CD4-positive, alpha-beta T cell treated with Interleukin-15 for 4 hours (primary cell): ENCODE measurements at regions not wholly inside any gene's neighbourhood (a gene's known extent, or its start where the extent isn't known, plus 50 kb on each side); places are given as distances from the start of the nearest gene placed in this dataset.
"Not testable (repeated sequence)": the region's sequence is repeated elsewhere in the genome, so short reads cannot be mapped to it uniquely, and the experiment has no call there.

Experiments
- DNase-seq: peaks from one replicate; pipeline ENCODE4 v3.0.0-alpha.2; 2020; ENCODE audit warnings: low spot score

- not testable (repeated sequence) for DNase-seq
These were observed 108.3 kb upstream of the RUNX1 start for GRCh38 chr21:35157374-35157773.

DNA sequence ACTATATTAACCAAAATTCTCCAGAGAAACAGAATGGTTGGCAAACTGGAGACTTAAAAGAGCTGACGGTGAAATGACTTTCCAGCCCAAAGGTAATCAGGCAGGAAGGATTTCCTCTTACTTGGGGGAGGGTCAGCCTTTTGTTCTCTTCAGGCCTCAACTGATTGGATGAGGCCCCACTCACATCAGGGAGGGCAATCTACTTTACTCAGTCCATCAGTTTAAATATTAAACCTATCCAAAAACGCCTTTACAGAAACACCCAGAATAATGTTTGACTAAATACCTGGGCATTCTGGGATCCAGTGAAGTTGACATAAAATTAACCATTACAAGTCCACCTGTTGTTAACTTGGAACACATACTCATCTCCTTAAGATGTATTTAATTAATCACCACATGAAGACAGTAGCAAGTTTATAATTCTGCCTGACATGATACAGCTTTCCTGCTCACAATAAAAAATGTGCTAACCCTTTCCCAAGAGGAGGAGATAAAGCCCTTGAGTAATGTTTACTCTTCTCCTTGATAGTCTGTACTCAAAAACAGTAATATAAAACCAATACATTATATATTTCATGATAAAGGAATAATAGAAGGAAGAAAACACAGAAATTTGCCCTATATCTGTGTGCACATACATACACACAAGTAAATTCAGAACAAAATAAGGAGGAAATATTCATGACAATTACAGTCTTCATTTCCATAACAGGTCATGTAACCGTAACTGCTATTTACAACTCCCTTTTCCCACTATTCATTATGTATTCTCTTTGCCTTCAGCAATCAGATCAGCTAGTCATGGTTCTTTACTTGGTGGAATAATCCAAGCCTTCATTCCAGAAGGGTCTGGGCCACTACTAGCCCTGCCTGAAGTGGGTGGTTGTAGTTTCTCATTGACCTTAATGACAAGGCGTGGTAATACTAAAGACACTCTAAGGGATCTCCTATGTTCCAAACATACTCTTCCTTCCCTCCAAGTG is 107.5 kb upstream of the RUNX1 start:
- DNase-seq = no peak

- DNase-seq = no peak
These were observed 105.7 kb upstream of the RUNX1 start for GRCh38 chr21:35154788-35155187.

- no peak for DNase-seq
These were observed 104.6 kb upstream of the RUNX1 start for GRCh38 chr21:35153671-35154070.

DNA sequence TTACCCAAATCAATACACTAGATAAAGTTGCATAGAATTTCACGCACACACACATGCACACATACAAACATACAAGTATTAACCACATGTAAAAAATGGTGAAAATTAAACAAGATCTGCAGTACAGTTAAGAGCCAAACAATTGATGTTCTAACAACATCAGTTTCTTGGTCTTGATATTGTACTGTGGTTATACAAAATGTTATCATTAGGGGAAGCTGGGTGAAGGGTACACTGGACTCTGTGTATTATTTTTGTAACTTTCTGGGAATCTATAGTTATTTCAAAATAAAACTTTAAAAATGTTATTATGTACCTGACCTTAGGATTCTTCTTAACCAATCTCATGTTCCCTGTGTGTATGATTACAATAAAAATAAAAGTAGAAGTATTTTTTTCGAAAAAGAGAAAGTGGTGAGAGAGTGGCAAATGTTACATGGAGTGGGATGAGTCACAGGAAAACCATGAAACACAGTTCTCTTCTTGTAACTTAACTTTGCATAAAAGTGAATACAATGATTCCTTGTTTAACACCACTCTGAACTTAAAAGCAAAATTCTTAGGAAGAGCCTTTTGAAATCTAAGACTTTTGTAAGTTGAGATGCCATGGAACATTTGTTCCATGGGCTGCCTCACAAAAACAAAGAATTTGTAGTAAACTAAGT is 101.6 kb upstream of the RUNX1 start:
- no peak for DNase-seq

- DNase-seq = no peak
These were observed 100.6 kb upstream of the RUNX1 start for GRCh38 chr21:35149698-35150097.

- no peak for DNase-seq
These were observed 98.3 kb upstream of the RUNX1 start for GRCh38 chr21:35147439-35147838.

DNA sequence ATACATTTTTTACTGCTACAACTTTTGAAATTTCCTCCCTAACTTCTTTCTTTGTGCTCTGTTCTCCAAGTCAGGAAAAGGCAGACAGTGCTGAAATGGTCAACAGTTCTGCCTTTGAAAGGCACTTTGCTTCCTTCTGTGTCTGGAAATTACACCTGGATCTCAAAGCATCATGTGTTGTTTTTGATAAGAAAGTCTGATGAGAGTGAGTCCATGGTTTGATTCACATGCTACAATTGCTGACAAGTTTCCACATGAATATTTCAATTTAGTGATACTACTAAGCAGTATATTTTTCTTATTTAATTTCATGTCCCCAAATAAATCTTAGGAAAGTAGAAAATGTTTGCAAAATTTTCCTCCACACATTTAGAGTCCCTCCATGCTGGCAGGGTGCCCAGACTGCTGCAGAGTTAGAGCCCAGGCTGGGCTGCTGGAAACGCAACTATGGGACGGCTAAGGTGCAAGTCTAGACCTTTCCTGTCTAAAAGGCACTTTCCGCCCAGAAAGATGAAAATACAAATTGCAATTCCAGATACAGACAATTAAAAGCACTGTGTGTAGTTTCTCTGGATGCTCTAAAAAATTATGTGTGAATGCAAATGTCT is 96.6 kb upstream of the RUNX1 start:
- no peak for DNase-seq

- DNase-seq = no peak
These were observed 95.9 kb upstream of the RUNX1 start for GRCh38 chr21:35144978-35145377.

DNA sequence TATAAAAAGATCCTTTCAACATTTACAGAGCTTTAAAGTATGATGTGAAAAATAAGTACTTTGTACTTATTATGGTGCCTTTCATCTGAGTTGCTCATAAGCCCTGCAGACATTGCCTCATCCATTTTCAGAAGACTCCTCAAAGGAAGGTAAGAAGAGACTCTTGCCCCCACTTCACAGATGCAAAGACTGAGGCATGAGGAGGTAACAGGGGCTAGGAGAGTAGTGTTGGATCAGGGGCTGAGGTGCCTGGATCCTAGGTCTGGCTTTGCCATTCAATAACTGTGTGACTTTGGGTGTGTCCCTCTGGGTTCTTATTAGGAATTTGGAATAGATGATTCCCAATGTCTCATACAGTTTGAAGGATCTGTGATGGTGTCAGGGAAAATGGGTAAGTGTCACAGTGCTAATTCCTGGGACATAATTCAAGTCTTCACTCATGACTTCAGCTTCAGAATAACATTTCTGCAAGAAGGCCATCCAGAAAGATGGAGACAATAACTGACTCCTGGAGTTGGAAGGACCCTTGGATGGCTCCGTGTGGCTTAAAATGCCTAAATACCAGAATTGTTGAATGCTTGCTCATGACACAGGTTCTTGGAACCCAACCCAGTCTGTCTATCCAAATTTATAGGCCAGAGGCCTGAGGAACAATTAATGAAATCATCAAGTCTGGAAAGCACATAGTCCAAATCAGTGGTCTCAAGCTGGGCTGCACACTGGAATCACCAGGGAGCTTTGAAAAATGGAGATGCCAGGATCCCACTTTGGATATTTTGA is 93.1 kb upstream of the RUNX1 start:
- no peak for DNase-seq

DNA sequence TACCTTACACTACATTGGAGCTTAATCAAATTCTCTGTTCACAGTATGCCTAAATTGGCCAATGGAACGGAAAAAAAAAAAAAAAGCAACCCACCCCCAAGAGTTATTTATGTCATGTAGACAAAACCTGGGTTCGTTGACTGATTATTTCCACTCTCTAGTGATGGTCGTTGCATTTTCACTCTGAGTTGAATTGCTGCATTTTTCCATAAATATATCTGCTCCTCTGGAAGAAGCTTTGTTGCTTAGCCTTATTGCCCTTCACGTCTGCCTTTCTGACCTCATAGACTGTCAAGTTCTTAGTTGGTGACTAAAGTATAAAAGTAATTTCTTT is 90.2 kb upstream of the RUNX1 start:
- DNase-seq = no peak

DNA sequence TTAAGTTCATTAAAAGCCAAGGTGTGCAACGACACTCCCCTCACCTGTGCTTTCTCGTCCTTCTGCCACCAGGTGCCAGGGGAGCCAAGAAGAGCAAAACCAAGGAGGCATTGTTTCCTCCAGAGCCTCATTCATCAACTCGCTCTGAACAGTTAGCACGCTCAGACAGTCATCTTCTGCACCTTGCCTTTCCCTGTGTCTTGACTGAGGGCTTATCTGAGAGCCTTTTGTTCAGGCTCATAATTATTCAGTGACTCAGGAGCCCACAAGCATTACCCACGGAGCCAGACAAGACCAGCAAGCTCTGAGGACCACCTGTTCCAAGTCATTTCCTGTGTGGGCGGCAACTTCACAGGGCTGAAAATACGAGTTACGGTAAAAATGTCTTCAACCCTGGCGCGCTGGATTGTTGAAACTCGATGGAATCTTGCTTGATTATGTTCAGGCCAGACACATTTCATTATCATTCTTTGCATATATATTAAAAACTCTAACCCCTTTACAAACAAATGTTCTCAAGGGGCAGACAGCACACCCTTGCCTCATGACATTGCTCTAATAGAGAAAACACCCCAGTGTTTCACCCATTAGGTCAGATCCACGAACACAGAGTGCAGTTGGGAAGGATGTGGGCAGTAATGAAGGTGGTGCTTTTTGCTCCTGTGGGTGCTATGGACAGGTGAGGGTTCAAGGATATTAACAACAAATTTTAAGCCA is 89.7 kb upstream of the RUNX1 start:
- peak; percentile 36 for DNase-seq

- DNase-seq = no peak
These were observed 87.6 kb upstream of the RUNX1 start for GRCh38 chr21:35136586-35137219.

DNA sequence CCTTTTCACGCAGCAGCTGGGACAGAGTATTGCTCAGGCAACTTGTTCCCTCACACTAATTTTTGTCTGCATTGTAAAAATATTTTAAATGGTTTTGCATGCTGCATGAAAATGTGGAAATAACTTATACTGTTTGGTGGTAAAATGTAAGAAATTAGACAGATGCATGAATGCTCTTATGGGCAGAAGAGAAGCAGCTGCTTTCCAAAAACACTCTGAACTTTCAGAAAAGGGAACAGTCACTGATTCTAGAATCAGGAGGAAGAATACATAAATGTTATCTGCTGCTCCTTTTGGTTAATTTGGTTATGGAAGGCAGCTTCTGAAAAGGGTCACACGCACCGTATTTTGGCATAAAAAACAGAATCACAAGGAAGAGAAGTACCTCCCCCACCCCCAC is 87.0 kb upstream of the RUNX1 start:
- no peak for DNase-seq

DNA sequence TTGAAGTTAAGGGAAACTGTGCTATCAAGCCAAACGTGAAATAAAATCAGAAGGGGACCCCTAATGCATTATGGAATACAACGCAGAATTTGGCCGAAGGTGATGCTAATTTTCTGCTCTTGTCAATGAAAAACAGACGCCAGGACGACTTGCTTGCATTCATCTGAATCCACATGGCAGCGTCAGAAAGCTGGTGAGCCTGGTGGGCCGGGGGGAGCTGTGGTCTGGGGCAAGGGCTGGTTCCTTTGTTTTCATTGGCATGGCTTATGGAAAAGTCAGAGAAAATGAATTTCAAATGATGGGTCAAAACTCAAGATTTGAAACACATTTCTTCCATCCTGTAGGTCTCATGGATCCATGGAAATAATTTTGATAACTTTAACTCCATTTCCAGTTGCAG is 86.4 kb upstream of the RUNX1 start:
- no peak for DNase-seq

GRCh38 chr21:35134309-35134708 is 85.2 kb upstream of the RUNX1 start:
- no peak for DNase-seq

- no peak for DNase-seq
These were observed 79.4 kb upstream of the RUNX1 start for GRCh38 chr21:35128536-35128935.

- DNase-seq = no peak
These were observed 78.7 kb upstream of the RUNX1 start for GRCh38 chr21:35127851-35128250.

DNA sequence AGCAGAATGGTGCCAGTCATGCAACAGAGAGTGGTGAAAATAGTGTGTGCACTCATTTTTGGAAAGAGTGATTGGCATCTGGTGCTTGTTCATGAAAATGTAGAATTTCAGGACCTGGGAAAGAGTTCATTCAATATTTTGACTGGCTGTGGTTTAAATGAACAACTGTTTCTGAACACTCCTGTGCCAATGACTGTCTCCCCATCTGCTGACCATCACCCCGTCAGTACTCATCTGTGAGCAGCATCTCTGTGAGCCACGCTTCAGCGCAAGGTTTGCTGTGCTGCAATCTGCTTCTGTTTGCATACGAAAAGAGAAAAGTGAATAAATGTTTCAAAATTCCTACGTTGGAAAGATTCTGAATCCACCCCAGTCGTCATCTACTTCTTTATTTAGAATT is 77.9 kb upstream of the RUNX1 start:
- DNase-seq = no peak

DNA sequence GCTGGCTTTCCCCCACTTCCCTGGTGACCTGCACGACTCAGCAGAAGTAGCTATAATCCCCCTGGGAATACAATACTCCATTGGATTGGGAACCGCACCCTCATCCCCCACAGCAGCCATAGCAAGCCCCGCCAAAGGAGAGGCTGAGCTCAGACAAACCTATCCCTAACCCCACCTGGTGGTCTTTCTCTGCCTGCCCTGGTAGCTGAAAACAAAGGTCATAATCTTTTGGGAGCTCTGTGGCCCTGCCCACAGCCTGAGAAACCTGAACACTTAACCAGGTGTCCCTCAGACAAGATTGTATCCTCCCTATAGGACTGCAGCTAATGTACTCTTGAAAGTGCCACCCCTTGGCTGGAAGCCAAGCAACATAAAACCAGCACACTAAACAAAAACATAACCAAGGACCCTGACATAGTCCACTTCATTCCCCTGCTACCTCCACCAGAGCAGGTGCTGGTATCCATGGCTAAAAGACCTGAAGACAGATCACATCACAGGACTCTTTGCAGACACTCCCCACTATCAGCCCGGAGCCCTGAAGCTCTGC is 71.6 kb upstream of the RUNX1 start:
- no peak for DNase-seq

- no peak for DNase-seq
These were observed 70.5 kb upstream of the RUNX1 start for GRCh38 chr21:35119501-35120047.
